GM21529 (cell line): ENCODE measurements at regions not wholly inside any gene's neighbourhood (a gene's known extent, or its start where the extent isn't known, plus 50 kb on each side); places are given as distances from the start of the nearest gene placed in this dataset.

Source experiments
- ATAC-seq: cut with Tn5 transposase; IDR thresholded peaks from one replicate; pipeline ENCODE4 v1.9.1; 2021; ENCODE audit not compliant: unreplicated experiment

DNA sequence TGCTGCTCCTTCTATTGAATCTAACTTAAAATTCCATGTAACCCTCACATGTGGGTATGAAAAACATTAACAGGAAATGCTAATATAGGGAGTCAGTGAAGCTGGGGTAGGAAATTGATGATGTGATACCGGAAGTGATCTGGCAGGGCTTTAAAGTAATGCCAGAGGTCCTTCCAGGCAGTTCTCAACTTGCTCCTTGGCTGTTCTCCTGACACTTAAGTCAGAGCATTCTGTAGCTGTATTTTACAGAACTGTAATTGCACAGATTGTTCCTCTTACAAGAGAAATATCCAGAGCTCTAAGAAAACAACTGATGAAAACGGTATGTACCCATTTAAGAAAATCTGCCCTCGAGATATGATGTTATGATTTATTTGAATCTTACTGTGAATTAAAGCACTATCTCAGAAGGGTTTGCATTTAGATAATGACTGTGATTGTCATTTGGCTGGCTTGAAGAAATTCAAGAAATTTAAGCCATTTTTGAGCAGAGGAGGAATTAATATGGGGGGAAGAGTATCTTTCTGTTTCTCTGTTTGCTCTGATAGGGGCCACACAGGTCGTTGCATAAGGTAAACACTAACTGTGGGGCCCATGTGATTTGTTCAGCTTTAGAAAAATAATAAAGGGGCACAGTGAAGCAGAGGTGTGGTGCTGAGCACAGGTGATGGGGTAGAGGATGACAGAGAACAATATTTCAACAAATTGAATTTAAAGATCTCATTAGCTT lies 88.4 kb downstream of the BBS10 start:
- no peak for ATAC-seq

DNA sequence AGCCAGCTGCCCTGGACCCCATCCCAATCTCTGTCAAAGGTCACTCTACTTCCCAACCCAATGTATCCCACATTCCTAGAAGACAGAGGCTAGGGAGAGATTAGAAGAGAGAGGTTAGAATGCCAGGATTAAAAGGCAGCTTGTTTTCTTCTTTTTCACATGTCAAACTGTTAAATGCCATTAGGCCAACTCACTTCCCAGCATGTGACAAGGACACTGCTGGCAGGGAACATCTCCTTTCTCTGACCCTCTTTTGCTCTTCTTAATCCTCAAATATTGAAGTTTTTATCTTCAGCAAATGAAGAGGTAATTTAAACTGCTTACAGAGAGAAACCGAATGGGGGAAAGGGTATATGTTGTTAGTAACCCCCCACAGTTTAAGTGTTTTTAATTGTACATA lies 89.1 kb downstream of the BBS10 start:
- ATAC-seq, result no peak

DNA sequence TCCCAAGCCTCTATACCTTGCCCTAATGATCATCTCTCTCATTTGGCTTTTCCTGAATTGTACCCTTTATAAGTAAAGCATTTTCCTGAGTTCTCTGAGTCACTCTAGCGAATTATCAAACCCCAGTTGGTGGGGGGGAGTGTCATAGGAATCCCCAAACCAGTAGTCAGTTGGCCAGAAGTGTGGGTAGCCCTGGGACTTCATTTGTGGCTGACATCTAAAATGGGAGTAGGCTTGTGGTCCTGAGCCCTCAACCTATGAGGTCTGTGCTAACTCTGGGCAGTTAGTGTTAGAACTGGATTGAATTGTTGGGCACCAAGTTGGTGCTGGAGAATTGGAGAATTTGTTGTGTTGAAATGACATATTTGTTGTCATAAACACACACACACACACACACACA lies 91.3 kb downstream of the BBS10 start:
- ATAC-seq, result no peak

DNA sequence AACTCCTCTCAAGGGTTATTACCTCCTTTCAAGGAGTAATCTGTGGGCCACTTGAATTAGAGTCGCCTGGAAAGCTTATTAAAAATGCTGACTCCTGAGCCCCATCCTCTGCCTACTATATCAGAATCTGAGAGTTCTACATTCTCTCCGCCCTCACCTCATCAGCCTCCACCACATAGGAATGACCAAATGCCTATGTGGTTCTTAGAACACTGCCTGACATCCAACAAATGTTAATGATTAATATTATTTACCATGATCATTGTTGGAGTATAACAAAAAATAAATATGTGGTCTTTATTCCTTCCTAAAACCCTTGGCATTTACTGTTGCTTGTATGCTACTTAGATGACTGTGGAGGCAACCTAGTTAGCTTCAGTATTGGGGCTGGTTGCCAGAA lies 91.9 kb downstream of the BBS10 start:
- ATAC-seq, result no peak

DNA sequence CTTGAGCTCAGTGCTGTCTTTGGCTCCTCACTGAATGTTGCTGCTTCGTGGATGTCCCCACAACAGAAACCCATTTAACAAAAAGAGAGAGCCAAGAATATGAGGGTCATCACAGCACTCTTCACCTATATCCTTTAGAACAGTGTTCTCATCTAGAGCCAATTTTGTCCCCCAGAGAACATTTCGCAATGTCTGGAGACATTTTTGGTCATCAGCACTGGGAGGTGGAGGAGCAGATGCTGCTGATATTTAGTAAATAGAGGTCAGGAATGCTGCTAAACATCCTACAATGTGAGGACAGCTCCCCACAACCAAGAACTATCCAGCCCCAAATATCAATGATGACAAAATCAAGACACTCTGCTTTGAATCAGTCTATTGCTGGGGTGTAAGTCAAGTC lies 92.5 kb downstream of the BBS10 start:
- no peak for ATAC-seq

DNA sequence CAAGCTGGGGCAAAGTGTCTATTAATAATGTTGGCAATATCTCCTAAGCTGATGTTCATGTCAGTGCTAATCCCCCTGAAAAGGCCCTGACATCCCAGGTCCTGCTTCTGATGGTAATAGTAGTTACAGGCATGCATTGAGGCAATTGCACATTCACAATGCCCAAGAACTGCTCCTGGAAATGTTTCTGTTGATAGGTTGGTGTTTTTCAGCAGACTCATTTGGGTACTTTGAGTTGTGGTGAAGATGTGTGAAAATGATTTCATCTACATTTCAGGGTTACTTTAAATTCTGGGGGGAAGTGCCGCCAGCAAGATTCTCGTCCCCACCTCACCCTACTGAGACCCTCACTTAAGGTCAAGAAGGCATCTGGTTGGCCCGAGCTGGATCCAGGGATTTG lies 92.9 kb downstream of the BBS10 start:
- no peak for ATAC-seq

DNA sequence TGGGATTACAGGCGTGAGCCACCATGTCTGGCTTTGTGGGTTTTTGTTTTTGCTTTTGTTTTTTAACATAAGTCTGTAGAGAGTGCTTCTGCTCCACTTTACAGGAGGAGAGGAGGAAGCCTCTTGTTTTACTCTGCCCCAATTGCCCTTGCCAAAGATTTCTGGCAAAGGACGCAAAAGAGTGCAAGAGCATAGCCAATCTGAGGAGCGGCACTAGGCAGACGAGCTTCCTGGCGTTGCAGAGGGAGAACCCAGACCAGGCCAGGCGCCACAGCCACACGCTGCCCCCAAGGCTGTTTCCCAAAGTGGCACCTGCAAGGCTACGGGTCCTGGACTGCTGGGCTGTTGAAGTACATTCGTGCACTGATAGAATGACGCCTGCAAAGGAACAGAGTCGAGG lies 96.2 kb downstream of the BBS10 start:
- ATAC-seq, result no peak

DNA sequence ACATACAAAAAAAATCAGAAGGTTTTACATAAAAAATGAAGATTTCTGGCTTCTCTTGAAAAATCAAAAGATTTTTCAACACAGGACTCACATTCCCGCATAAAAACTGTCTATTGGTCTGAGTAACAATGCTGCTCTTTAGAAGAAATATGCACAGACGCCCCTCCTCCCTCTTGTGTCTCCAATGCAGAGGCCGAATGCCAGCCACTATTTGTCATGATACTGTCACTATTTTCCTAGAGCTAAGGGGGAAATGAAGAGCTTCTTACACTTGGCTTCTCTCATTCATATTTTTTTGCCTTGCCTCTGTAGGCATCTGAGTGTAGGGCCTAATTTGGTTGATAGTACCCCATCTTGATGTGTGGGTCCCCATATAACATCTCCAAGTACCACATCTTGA lies 98.0 kb downstream of the BBS10 start:
- ATAC-seq, result no peak

DNA sequence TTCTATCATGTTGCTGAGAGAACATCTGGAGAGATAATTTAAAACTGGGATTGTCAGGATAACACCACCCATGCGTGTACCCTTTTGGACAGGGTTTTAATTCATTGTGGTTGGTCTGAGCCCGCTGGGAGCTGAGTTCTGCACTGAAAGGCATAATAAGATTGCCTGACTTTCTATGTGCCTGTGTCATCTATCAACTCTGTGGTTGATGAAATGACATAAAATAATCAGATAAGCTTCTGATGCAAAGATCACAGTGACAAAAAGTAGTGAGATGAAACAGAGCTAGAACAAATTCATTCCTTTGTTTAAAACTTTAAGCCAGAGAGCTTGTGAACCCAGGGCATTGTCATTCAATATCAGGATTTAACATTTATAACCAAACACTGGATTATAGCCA lies 98.7 kb downstream of the BBS10 start:
- ATAC-seq, result no peak

DNA sequence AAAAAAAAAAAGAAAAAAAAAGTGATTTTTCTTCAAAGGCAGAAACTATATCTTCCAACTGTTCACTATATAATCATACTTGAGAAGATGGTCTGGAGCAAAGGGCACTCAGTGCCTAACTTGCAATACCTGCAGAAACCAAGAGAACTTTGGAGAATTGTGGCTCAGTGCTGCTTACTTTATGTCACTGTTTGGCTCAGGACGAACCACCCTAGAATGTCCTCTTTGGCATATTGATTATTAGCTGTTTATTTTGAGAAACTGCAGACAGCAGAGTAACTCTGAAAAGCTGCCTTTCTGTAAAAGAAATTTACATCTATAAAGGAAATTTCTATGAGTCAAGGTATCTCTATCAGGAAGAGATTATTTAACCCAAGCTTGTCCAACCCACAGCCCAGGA lies 100.2 kb downstream of the BBS10 start:
- no peak for ATAC-seq

DNA sequence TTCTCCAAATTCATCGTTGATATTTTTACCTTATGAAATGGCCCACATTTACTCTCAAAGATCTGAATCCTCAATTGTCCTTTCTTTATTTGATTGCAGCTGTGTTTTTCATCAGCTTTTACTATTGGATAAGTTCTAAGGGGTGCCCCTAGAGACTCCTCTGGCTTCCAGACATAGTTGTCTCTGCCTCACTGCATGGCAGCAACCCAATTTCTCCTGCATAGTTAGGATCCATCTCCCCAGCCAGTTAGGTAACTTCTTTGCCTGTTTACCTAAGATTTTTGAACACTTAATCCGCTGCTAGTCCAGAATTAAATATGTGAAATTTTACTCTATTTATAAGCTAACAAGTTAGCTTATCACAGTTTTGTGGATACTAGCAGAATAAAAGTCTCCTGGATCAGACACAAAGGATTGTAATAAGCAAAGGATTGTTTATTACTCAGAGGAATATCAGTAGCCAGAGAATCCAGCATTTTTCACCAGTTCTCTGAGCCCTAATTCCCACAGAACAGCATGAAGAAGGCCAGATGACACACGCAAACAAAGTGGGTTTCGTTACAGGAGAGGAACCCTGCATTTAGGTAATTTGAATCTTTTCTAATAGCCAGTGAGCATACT lies 101.1 kb downstream of the BBS10 start:
- no peak for ATAC-seq

DNA sequence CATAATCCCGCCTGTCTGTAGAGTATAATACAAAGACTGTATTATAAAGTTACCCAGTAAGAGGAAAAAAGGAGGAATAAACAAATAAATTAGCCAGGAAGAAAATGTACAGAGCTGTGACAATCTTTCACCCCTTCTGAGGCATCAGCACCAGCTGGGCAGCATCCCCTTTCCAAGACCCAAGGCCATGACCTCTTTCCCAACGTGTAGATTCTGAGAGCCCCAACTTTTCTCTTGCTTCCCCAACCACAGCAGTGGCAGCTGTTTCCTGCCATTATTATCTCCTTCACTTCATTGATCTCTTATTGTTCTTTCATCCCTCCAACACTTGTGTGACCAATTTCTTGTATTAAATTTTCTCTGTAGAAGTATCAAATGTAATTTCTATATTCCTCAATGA lies 101.6 kb downstream of the BBS10 start:
- no peak for ATAC-seq

DNA sequence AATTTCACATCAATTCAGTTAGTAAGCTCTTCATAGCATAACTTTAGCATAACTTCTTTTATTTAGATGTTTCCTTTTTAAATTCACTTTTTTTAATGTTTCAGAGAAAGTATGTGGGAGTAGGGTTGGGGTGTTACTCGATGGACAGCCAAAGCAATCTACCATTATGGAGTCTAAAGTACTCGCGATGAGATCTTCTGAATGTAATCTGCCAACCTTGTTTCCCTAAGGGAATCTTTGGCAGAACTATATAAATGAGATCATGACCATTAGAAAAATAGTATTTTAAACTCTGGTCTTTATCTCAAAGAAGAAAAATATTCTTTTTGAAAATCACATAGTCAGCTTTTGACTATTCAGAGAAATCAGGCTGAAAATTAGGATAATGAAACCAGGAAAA lies 103.9 kb downstream of the BBS10 start:
- no peak for ATAC-seq

DNA sequence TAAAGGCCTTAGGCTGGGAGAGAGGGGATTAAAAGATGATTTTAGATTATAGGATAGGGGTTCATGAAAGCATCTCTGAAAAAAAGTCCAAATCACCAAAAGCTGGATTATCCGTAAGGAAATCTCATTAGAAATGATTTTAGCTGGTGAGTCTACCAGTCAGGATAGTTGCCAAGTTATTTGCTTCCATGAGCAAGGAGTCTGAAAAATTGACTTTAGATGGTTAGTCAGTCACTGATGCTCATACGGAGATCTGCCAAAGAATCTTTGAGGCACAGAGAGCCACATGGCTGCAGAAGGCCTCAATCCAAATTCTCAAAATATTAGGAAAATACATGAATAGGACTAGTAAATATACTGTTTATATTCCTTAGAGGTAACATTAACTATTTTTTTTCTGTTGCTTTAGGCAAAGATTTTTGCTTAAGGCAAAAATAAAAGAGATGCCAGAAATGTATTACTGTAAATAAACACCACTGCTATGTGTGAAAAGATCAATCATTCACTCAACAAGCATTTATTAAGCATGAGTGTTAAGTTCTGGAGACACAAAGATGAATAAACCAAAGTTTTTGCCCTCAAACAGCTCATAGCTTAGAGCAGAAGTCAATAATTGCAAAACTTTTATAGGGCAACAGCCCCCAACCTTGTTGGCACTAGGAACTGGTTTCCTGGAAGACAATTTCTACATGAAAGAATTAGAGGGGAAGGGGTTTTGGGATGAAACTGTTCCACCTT lies 105.2 kb downstream of the BBS10 start:
- ATAC-seq, result no peak

DNA sequence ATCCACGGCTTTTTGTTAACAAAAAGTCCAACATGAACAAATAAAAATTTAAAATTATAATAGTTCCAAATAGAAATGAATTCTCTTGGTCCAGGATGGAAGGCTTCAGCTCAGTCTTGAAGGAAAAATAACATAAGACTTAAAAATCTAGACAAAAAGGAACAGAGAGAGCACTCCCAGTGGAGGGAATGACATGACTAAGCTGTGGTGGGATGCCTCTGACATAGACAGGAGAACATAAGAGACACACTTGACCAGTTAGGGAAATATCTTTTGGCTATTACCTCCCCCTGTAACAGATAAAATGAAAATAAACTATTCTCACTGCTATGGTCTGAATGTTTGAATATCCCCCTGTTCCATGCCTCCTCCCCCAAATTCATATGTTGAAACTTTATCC lies 106.8 kb downstream of the BBS10 start:
- no peak for ATAC-seq

DNA sequence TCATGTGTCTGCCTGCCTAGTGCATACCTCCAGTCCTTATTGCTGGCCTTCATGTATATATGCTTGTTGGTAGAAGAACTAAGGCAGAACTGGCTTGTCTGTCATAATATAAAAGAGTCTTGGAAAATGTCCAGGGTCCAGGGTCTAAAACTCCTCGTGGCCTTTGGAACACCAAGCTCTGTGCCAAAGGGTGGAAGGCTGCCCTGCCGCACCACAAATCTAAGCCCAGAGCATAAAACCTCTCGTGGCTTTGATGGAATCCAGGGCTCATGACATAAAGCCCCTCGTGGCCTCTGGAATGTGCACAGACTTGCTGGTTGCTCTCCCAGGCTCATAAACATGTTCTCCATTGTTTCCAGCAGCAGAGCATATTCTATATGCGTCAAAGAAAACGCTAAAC lies 107.9 kb downstream of the BBS10 start:
- ATAC-seq, result no peak

DNA sequence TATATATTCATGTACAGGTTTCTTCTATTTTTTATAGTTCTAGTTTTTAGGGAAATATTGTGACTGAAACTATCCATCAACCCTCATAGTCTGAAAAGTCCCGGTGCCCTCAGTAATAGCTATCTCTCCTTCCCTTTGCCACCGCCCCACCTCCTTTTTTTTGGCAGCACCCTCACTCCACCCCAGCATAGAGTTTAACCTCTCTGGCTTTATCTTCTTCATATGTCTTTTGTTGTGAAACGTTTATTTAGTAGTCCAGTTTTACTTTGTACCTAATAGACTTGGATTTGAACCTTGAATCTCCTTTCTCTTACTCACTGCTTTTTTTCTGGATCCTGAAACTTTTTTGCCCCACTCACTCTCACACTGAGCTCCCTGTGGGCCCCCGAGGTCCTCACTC lies 109.5 kb downstream of the BBS10 start:
- ATAC-seq, result no peak

DNA sequence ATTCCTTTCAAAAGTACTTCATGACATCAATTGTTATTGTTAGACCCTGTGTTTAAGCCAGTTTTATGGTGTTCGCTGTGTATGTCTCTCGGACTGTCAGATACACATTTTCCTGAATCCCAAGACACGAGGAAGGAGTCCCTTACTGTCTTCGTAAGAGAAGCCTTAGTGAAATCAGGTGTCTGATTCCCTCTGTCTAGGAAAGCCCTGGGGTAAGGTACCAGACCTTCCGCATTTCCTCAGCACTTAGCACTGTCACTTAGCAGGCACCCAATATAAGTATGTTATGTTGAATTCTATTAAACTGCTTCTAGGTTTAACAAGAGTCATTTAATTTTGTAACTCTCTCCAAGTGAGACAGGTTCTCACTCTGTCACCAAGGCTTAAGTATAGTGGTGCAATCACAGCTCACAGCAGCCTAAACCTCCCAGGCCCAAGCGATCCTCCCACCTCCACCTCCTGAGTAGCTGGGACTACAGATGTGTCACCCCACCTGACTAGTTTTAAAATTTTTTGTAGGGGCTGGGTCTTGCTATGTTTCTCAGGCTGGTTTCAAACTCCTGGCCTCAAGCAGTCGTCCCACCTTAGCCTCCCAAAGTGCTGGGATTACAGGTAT lies 111.0 kb downstream of the BBS10 start:
- ATAC-seq, result no peak

DNA sequence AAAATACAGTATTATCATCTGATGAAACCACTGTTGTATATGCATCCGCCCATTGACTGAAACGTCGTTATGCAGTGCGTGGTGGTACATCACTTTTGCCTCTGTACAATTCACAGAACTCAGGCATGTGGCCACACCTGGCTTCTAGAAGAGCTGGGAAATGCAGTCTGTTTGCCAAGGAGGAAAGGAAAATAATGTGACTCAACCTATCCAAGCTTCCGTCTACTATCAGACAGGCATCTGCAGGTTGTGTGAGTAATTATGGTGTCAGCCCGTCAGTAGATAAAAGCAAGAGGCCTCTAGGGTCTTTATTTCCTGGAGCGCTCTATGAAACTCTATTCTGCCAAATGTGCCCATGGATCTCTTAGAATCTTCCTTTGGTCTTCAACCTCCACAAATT lies 111.6 kb downstream of the BBS10 start:
- no peak for ATAC-seq

DNA sequence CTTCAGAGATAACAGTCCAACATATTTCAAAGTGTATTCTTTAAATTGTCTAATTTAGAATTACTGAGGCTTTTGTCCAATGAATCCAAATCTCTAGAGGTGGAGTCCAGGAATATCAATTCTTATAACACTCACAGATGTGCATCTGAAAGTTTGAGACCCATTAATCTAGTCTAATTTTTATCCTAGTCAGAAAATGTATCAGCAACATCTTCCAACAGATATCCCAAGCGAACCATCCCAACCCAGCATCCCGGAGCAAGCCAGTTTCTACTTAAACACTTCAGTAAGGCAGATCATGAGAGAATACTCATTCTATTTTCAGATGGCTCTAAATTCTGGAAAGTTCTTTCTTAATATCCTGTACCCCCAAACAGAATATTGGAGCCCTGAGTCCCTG lies 113.5 kb downstream of the BBS10 start:
- no peak for ATAC-seq

DNA sequence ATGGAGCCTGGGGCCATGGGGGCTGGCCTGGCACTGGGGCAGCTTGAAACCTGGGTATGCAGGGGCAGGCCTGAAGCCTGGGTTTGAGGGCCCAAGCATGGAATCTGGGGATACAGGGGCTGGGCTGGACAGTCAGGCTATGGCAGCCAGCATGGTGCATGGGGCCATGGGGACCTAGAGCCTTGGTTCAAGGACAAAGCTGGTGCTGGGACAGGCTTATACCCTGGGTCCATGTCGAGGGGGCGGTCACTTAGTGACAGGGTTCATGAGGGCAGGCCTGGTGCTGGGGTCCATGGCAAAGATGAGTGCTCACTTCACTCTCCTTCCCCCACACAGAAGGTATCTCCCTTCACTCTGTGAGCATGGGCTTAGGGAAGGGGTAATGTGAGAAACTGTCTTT lies 116.2 kb downstream of the BBS10 start:
- ATAC-seq, result no peak

DNA sequence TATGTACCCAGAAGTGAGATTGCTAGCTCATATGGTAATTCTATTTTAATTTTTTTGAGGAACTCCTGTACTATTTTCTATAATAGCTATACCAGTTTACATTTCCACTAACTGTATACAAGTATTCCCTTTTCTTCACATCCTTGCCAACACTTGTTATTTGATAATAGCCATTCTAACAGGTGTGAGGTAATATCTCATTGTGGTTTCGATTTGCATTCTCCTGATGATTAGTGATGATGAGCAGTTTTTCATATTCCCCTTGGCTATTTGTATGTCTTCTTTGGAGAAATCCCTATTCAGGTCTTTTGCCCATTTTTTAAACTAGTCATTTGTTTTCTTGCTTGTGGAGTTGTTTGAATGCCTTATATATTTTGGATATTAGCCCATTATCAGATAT lies 121.3 kb downstream of the BBS10 start:
- ATAC-seq, result no peak
